ENCODE measurements at regions not wholly inside any gene's neighbourhood (a gene's known extent, or its start where the extent isn't known, plus 50 kb on each side); places are given as distances from the start of the nearest gene placed in this dataset.
"Not testable (repeated sequence)": the region's sequence is repeated elsewhere in the genome, so short reads cannot be mapped to it uniquely, and the experiment has no call there.

GRCh38 chr6:68040312-68040778, 594.7 kb upstream of the ADGRB3 start:
- H3K27me3 ChIP-seq (replicated peaks; ENCODE audit: control insufficient read depth, insufficient read depth, low read length), result no peaks in the 10 kb centered on the region
- no peak overlapping the region for H3K9ac ChIP-seq (ENCODE audit: low read length)
- no peak for DNase-seq (ENCODE audit: low read depth)
- H3K4me1 ChIP-seq (ENCODE audit: control insufficient read depth, insufficient read depth, low read length), result no peaks in the 10 kb centered on the region
- peak overlapping the region; percentile 11 for H3K4me3 ChIP-seq (ENCODE audit: low read length)
- no peaks in the 10 kb centered on the region for H3K9me3 ChIP-seq (ENCODE audit: control insufficient read depth, low read length)
- H3K36me3 ChIP-seq (ENCODE audit: control insufficient read depth, insufficient read depth, low read length, severe bottlenecking), result no peaks in the 10 kb centered on the region

DNA sequence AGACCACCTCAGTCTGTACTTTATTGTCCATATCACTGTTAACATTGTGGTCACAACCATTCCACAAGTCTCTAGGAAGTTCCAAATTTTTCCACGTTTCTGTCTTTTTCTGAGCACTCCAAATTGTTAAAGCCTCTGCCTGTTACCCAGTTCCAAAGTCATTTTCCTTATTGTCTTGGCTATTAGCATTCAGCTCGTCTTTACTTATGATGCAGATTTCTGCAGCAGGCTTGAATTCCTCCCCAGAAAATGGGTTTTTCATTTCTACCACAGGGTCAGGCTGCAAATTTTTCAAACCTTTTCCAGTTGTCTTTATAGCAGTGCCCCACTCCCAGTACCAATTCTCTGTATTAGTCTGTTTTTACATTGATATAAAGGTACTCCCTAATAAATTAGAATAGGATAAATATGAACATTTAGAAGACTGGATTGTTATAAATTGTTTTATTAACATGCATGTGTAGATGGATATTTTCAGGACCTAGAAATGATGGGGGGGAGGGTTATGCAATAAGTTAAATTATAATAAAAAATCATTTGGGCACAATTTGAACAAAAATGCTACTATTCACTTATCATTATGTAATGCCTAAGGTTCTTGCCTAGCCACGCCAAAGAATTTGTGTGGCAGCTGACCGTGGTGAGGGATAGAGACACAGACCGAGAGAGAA, 595.3 kb upstream of the ADGRB3 start:
- no peak overlapping the region for H3K9ac ChIP-seq (ENCODE audit: low read length)
- peak overlapping the region; percentile 11 for H3K4me3 ChIP-seq (ENCODE audit: low read length)
- H3K36me3 ChIP-seq (ENCODE audit: control insufficient read depth, insufficient read depth, low read length, severe bottlenecking), result no peaks in the 10 kb centered on the region
- no peak for DNase-seq (ENCODE audit: low read depth)
- H3K4me1 ChIP-seq (ENCODE audit: control insufficient read depth, insufficient read depth, low read length), result no peaks in the 10 kb centered on the region
- no peaks in the 10 kb centered on the region for H3K9me3 ChIP-seq (ENCODE audit: control insufficient read depth, low read length)
- no peaks in the 10 kb centered on the region for H3K27me3 ChIP-seq (replicated peaks; ENCODE audit: control insufficient read depth, insufficient read depth, low read length)

DNA sequence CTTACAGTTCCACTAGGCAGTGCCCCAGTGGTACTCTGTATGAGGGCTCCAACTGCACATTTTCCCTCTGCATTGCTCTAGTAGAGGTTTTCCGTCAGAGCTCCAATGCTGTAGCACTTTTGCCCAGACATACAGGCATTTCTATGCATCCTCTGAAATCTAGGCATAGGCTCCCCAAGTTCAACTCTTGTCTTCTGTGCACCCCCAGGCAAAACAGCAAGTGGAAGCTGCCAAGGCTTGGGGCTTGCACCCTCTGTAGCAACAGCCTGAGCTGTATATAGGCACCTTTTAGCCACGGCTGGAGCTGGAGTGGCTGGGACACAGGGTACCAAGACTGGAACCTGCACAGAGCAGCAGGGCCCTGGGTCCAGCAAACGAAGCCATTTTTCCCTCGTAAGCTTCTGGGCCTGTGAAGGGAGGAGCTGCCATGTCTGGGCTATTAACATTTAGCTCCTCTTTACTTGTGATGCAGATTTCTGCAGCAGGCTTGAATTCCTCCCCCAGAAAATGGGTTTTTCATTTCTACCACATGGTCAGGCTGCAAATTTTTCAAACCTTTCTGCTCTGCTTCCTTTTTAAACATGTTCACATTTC, 596.2 kb upstream of the ADGRB3 start:
- Histone ChIP-seq H3K9ac (ENCODE audit: low read length) (no peak overlapping the region), H3K4me1 (ENCODE audit: control insufficient read depth, insufficient read depth, low read length) (no peaks in the 10 kb centered on the region), H3K4me3 (ENCODE audit: low read length) (no peak overlapping the region), H3K36me3 (ENCODE audit: control insufficient read depth, insufficient read depth, low read length, severe bottlenecking) (no peaks in the 10 kb centered on the region), H3K27me3 (replicated peaks; ENCODE audit: control insufficient read depth, insufficient read depth, low read length) (no peaks in the 10 kb centered on the region), H3K9me3 (ENCODE audit: control insufficient read depth, low read length) (no peaks in the 10 kb centered on the region)
- DNase-seq (ENCODE audit: low read depth), result no peak

DNA sequence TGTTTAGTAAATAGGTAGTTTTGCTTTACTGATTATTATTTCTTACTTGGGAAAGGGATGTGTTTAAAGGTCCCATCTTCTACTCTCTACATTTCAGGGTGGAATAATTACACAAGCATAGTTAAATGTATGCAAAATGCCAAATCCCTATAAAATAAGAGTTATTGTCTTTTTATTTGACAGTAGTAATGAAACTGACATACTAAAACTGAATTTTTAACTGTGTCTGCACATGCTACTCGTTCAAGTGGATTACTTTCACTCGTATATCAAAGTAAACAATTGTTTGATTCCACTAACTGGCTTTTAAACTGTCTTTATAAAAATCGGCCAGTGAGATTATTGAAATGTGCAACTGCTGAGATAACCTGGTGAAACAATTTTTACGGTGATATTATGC, 602.9 kb upstream of the ADGRB3 start:
- H3K4me1 ChIP-seq (ENCODE audit: control insufficient read depth, insufficient read depth, low read length), result no peaks in the 10 kb centered on the region

GRCh38 chr6:68031054-68031453, 604.0 kb upstream of the ADGRB3 start:
- H3K4me1 ChIP-seq (ENCODE audit: control insufficient read depth, insufficient read depth, low read length), result no peaks in the 10 kb centered on the region
- DNase-seq (ENCODE audit: low read depth), result no peak
- H3K9ac ChIP-seq (ENCODE audit: low read length), result no peak overlapping the region
- no peaks in the 10 kb centered on the region for H3K27me3 ChIP-seq (replicated peaks; ENCODE audit: control insufficient read depth, insufficient read depth, low read length)
- H3K9me3 ChIP-seq (ENCODE audit: control insufficient read depth, low read length), result no peaks in the 10 kb centered on the region
- H3K36me3 ChIP-seq (ENCODE audit: control insufficient read depth, insufficient read depth, low read length, severe bottlenecking), result no peaks in the 10 kb centered on the region
- H3K4me3 ChIP-seq (ENCODE audit: low read length), result no peak overlapping the region

More for the DNA sequence above, 602.9 kb upstream of the ADGRB3 start:
- no peak overlapping the region for H3K9ac ChIP-seq (ENCODE audit: low read length)
- H3K9me3 ChIP-seq (ENCODE audit: control insufficient read depth, low read length), result no peaks in the 10 kb centered on the region
- H3K27me3 ChIP-seq (replicated peaks; ENCODE audit: control insufficient read depth, insufficient read depth, low read length), result no peaks in the 10 kb centered on the region
- H3K4me3 ChIP-seq (ENCODE audit: low read length), result no peak overlapping the region
- H3K36me3 ChIP-seq (ENCODE audit: control insufficient read depth, insufficient read depth, low read length, severe bottlenecking), result no peaks in the 10 kb centered on the region
- DNase-seq (ENCODE audit: low read depth), result no peak

DNA sequence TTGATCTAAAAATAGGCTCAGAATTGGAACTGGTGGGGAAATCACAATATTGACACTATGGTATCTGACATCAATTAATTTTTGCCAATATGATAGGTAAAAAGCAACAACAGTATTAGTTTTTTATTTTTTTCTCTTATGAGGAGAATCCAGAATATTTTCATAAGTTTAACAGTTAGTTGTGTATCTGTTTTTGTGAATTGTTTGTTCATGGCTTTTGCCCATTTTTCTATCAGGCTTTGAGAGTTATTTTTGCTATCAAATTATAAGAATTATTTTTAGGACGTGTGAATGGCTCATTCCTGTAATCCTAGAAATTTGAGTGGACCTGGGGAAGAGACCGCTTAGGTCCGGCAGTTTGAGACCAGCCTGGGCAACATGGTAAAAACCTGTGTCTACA, 608.6 kb upstream of the ADGRB3 start:
- DNase-seq (ENCODE audit: low read depth), result no peak
- Histone ChIP-seq H3K9me3 (ENCODE audit: control insufficient read depth, low read length) (no peaks in the 10 kb centered on the region), H3K27me3 (replicated peaks; ENCODE audit: control insufficient read depth, insufficient read depth, low read length) (no peaks in the 10 kb centered on the region)

GRCh38 chr6:68025764-68026163, 609.3 kb upstream of the ADGRB3 start:
- no peak for DNase-seq (ENCODE audit: low read depth)
- Histone ChIP-seq H3K9ac (ENCODE audit: low read length) (no peak overlapping the region), H3K4me1 (ENCODE audit: control insufficient read depth, insufficient read depth, low read length) (no peaks in the 10 kb centered on the region), H3K4me3 (ENCODE audit: low read length) (no peak overlapping the region), H3K27me3 (replicated peaks; ENCODE audit: control insufficient read depth, insufficient read depth, low read length) (no peaks in the 10 kb centered on the region), H3K36me3 (ENCODE audit: control insufficient read depth, insufficient read depth, low read length, severe bottlenecking) (no peaks in the 10 kb centered on the region), H3K9me3 (ENCODE audit: control insufficient read depth, low read length) (no peaks in the 10 kb centered on the region)

More for the DNA sequence above, 608.6 kb upstream of the ADGRB3 start:
- Histone ChIP-seq H3K36me3 (ENCODE audit: control insufficient read depth, insufficient read depth, low read length, severe bottlenecking) (no peaks in the 10 kb centered on the region), H3K4me3 (ENCODE audit: low read length) (no peak overlapping the region), H3K4me1 (ENCODE audit: control insufficient read depth, insufficient read depth, low read length) (no peaks in the 10 kb centered on the region), H3K9ac (ENCODE audit: low read length) (no peak overlapping the region)

DNA sequence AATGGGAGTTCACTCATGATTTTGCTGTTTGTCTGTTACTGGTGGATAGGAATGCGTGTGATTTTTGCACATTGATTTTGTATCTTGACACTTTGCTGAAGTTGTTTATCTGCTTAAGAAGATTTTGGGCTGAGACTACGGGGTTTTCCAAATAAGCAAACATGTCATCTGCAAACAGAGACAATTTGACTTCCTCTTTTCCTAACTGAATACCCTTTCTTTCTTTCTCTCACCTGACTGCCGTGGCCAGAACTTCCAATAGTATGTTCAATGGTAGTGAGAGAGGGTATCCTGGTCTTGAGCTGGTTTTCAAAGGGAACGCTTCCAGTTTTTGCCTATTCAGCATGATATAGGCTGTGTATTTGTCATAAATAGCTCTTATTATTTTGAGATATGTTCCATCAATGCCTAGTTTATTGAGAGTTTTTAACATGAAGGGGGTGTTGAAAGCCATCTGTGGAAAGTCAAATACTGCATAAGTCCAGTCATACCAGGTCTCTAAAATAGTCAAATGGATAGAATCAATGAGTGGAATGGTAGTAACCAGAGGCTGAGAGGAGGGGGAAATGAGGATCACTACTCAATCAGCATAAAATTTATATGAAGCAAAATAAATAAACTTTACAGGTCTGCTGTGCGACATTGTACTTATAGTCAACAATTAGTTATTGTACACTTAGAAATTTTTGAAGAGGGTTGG, 610.4 kb upstream of the ADGRB3 start:
- no peak overlapping the region for H3K4me3 ChIP-seq (ENCODE audit: low read length)
- no peaks in the 10 kb centered on the region for H3K4me1 ChIP-seq (ENCODE audit: control insufficient read depth, insufficient read depth, low read length)

DNA sequence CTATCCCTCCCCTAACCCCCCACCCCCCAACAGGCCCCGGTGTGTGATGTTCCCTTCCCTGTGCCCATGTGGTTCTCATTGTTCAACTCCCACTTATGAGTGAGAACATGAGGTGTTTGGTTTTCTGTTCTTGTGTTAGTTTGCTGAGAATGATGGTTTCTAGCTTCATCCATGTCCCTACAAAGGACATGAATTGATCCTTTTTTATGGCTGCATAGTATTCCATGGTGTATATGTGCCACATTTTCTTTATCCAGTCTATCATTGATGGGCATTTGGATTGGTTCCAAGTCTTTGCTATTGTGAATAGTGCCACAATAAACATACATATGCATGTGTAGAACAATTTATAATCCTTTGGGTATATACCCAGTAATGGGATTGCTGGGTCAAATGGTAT, 612.1 kb upstream of the ADGRB3 start:
- not testable (repeated sequence) for H3K4me1 ChIP-seq (ENCODE audit: control insufficient read depth, insufficient read depth, low read length); H3K9ac ChIP-seq (ENCODE audit: low read length); H3K36me3 ChIP-seq (ENCODE audit: control insufficient read depth, insufficient read depth, low read length, severe bottlenecking); H3K9me3 ChIP-seq (ENCODE audit: control insufficient read depth, low read length); DNase-seq (ENCODE audit: low read depth); H3K27me3 ChIP-seq (replicated peaks; ENCODE audit: control insufficient read depth, insufficient read depth, low read length); H3K4me3 ChIP-seq (ENCODE audit: low read length)

More for the DNA sequence above, 610.4 kb upstream of the ADGRB3 start:
- Histone ChIP-seq H3K9ac (ENCODE audit: low read length) (no peak overlapping the region), H3K9me3 (ENCODE audit: control insufficient read depth, low read length) (no peaks in the 10 kb centered on the region), H3K36me3 (ENCODE audit: control insufficient read depth, insufficient read depth, low read length, severe bottlenecking) (no peaks in the 10 kb centered on the region), H3K27me3 (replicated peaks; ENCODE audit: control insufficient read depth, insufficient read depth, low read length) (no peaks in the 10 kb centered on the region)
- no peak for DNase-seq (ENCODE audit: low read depth)

DNA sequence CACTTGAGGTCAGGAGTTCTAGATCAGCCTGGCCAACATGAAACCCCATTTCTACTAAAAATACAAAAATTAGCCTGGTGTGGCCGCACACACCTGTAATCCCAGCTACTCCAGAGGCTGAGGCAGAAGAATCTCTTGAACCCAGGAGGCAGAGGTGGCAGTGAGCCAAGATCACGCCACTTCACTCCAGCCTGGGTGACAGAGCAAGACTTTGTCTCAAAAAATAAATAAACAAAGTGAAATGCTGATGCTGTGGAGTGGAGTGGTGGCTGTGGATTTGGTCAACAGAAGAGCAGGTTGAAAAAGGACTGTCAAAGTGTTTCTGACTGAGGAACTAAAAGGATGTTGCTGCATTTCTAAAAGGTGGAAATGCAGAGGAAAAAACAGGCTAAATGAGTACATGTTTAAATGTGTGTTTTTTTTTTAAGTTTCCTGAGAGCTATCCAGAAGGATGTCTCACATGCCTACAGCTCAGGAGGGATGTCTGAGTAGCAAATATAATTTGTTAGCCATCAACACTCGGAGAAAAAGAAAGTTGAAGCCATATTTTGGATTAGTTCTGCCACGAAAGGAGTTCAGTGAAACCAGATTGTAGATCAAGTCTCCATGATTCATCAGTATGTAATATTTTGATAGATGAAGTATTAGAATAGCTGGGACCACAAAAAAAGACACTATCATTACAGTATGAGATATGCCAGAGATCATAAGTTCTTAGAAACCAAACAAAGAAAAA, 621.1 kb upstream of the ADGRB3 start:
- H3K9ac ChIP-seq (ENCODE audit: low read length), result no peak overlapping the region

GRCh38 chr6:68012822-68013221, 622.3 kb upstream of the ADGRB3 start:
- no peaks in the 10 kb centered on the region for H3K27me3 ChIP-seq (replicated peaks; ENCODE audit: control insufficient read depth, insufficient read depth, low read length)
- H3K9ac ChIP-seq (ENCODE audit: low read length), result no peak overlapping the region
- no peak for DNase-seq (ENCODE audit: low read depth)
- no peak overlapping the region for H3K4me3 ChIP-seq (ENCODE audit: low read length)
- H3K4me1 ChIP-seq (ENCODE audit: control insufficient read depth, insufficient read depth, low read length), result no peaks in the 10 kb centered on the region
- no peaks in the 10 kb centered on the region for H3K36me3 ChIP-seq (ENCODE audit: control insufficient read depth, insufficient read depth, low read length, severe bottlenecking)
- H3K9me3 ChIP-seq (ENCODE audit: control insufficient read depth, low read length), result no peaks in the 10 kb centered on the region

More for the DNA sequence above, 621.1 kb upstream of the ADGRB3 start:
- DNase-seq (ENCODE audit: low read depth), result no peak
- H3K36me3 ChIP-seq (ENCODE audit: control insufficient read depth, insufficient read depth, low read length, severe bottlenecking), result no peaks in the 10 kb centered on the region
- no peak overlapping the region for H3K4me3 ChIP-seq (ENCODE audit: low read length)
- H3K9me3 ChIP-seq (ENCODE audit: control insufficient read depth, low read length), result no peaks in the 10 kb centered on the region
- no peaks in the 10 kb centered on the region for H3K27me3 ChIP-seq (replicated peaks; ENCODE audit: control insufficient read depth, insufficient read depth, low read length)
- H3K4me1 ChIP-seq (ENCODE audit: control insufficient read depth, insufficient read depth, low read length), result no peaks in the 10 kb centered on the region
